ENCODE measurements at regions not wholly inside any gene's neighbourhood (a gene's known extent, or its start where the extent isn't known, plus 50 kb on each side); places are given as distances from the start of the nearest gene placed in this dataset.

- in situ Hi-C loops (cut with HindIII; ENCODE audit: low pct_unique_long_range_greater_than_20kb, low sequenced_read_pairs) = no loop called here
- no peak for DNase-seq (ENCODE audit: low read depth, low spot score)
Observed at GRCh38 chr1:34380526-34381124, 203.9 kb downstream of the C1orf94 start.

GRCh38 chr1:34389974-34390373, 213.3 kb downstream of the C1orf94 start:
- no peak for DNase-seq (ENCODE audit: low read depth, low spot score)
- in situ Hi-C loops (cut with HindIII; ENCODE audit: low pct_unique_long_range_greater_than_20kb, low sequenced_read_pairs) = no loop called here

GRCh38 chr1:34396042-34396441, 219.3 kb downstream of the C1orf94 start:
- in situ Hi-C loops (cut with HindIII; ENCODE audit: low pct_unique_long_range_greater_than_20kb, low sequenced_read_pairs) = no loop called here

GRCh38 chr1:34398241-34398915, 221.7 kb downstream of the C1orf94 start:
- DNase-seq (ENCODE audit: low read depth, low spot score) = no peak
- in situ Hi-C loops (cut with HindIII; ENCODE audit: low pct_unique_long_range_greater_than_20kb, low sequenced_read_pairs) = no loop called here

More at GRCh38 chr1:34396042-34396441, 219.3 kb downstream of the C1orf94 start:
- DNase-seq (ENCODE audit: low read depth, low spot score) = no peak

GRCh38 chr1:34398916-34399275, 222.2 kb downstream of the C1orf94 start:
- in situ Hi-C loops (cut with HindIII; ENCODE audit: low pct_unique_long_range_greater_than_20kb, low sequenced_read_pairs) = no loop called here

GRCh38 chr1:34400675-34401074, 224.0 kb downstream of the C1orf94 start:
- DNase-seq (ENCODE audit: low read depth, low spot score) = no peak
- in situ Hi-C loops (cut with HindIII; ENCODE audit: low pct_unique_long_range_greater_than_20kb, low sequenced_read_pairs) = no loop called here

More at GRCh38 chr1:34398916-34399275, 222.2 kb downstream of the C1orf94 start:
- peak; percentile 4 for DNase-seq (ENCODE audit: low read depth, low spot score)

GRCh38 chr1:34403156-34403555, 226.4 kb downstream of the C1orf94 start:
- no peak for DNase-seq (ENCODE audit: low read depth, low spot score)
- in situ Hi-C loops (cut with HindIII; ENCODE audit: low pct_unique_long_range_greater_than_20kb, low sequenced_read_pairs) = no loop called here

- in situ Hi-C loops (cut with HindIII; ENCODE audit: low pct_unique_long_range_greater_than_20kb, low sequenced_read_pairs) = no loop called here
- no peak for DNase-seq (ENCODE audit: low read depth, low spot score)
Observed at GRCh38 chr1:34404804-34405203, 228.1 kb downstream of the C1orf94 start.

GRCh38 chr1:34405266-34405959, 228.7 kb downstream of the C1orf94 start:
- in situ Hi-C loops (cut with HindIII; ENCODE audit: low pct_unique_long_range_greater_than_20kb, low sequenced_read_pairs) = no loop called here
- no peak for DNase-seq (ENCODE audit: low read depth, low spot score)

GRCh38 chr1:34406377-34406776, 229.7 kb downstream of the C1orf94 start:
- no peak for DNase-seq (ENCODE audit: low read depth, low spot score)
- in situ Hi-C loops (cut with HindIII; ENCODE audit: low pct_unique_long_range_greater_than_20kb, low sequenced_read_pairs) = no loop called here

- in situ Hi-C loops (cut with HindIII; ENCODE audit: low pct_unique_long_range_greater_than_20kb, low sequenced_read_pairs) = no loop called here
- DNase-seq (ENCODE audit: low read depth, low spot score) = no peak
Observed at GRCh38 chr1:34406833-34407539, 230.3 kb downstream of the C1orf94 start.

- in situ Hi-C loops (cut with HindIII; ENCODE audit: low pct_unique_long_range_greater_than_20kb, low sequenced_read_pairs) = no loop called here
- no peak for DNase-seq (ENCODE audit: low read depth, low spot score)
Observed at GRCh38 chr1:34408011-34408410, 231.3 kb downstream of the C1orf94 start.

GRCh38 chr1:34409689-34410229, 233.1 kb downstream of the C1orf94 start:
- in situ Hi-C loops (cut with HindIII; ENCODE audit: low pct_unique_long_range_greater_than_20kb, low sequenced_read_pairs) = no loop called here
- no peak for DNase-seq (ENCODE audit: low read depth, low spot score)

GRCh38 chr1:34412598-34413370, 236.1 kb downstream of the C1orf94 start:
- no peak for DNase-seq (ENCODE audit: low read depth, low spot score)
- in situ Hi-C loops (cut with HindIII; ENCODE audit: low pct_unique_long_range_greater_than_20kb, low sequenced_read_pairs) = no loop called here

GRCh38 chr1:34415140-34415539, 238.4 kb downstream of the C1orf94 start:
- DNase-seq (ENCODE audit: low read depth, low spot score) = no peak

GRCh38 chr1:34418166-34418565, 241.5 kb downstream of the C1orf94 start:
- DNase-seq (ENCODE audit: low read depth, low spot score) = no peak
- in situ Hi-C loops (cut with HindIII; ENCODE audit: low pct_unique_long_range_greater_than_20kb, low sequenced_read_pairs) = no loop called here

More at GRCh38 chr1:34415140-34415539, 238.4 kb downstream of the C1orf94 start:
- in situ Hi-C loops (cut with HindIII; ENCODE audit: low pct_unique_long_range_greater_than_20kb, low sequenced_read_pairs) = no loop called here

- peak; percentile 32 for DNase-seq (ENCODE audit: low read depth, low spot score)
- in situ Hi-C loops (cut with HindIII; ENCODE audit: low pct_unique_long_range_greater_than_20kb, low sequenced_read_pairs) = no loop called here
Observed at GRCh38 chr1:34419663-34420136, 243.0 kb downstream of the C1orf94 start.

All from SK-MEL-5 (cell line).